ENCODE measurements at regions not wholly inside any gene's neighbourhood (a gene's known extent, or its start where the extent isn't known, plus 50 kb on each side); places are given as distances from the start of the nearest gene placed in this dataset.

DNA sequence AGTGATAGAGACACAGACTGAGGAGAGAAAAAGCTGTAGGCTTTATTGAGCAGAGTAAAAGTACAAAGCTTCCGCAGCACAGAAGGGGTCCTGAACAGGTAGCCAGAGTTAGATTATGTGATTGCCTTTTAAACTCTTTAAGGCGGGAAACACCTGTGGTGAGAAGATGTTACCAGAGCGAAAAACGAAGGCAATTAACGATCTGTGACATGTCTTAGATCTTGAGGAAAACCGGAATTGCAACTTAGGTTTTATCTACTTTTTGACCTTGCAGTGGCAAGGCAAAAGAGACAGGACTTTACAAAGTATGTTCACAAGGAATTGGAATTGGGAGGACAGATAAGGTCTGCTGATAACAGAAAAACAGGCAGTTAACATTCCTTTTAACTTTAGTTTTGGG is 493.6 kb upstream of the FAT3 start:
- no peak for TF ChIP-seq POLR2A (IDR thresholded peaks at IDR 0.05)
- TF ChIP-seq, protein P1, sequence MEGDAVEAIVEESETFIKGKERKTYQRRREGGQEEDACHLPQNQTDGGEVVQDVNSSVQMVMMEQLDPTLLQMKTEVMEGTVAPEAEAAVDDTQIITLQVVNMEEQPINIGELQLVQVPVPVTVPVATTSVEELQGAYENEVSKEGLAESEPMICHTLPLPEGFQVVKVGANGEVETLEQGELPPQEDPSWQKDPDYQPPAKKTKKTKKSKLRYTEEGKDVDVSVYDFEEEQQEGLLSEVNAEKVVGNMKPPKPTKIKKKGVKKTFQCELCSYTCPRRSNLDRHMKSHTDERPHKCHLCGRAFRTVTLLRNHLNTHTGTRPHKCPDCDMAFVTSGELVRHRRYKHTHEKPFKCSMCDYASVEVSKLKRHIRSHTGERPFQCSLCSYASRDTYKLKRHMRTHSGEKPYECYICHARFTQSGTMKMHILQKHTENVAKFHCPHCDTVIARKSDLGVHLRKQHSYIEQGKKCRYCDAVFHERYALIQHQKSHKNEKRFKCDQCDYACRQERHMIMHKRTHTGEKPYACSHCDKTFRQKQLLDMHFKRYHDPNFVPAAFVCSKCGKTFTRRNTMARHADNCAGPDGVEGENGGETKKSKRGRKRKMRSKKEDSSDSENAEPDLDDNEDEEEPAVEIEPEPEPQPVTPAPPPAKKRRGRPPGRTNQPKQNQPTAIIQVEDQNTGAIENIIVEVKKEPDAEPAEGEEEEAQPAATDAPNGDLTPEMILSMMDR (IDR thresholded peaks at IDR 0.05) = no peak
